ENCODE measurements at regions not wholly inside any gene's neighbourhood (a gene's known extent, or its start where the extent isn't known, plus 50 kb on each side); places are given as distances from the start of the nearest gene placed in this dataset.

DNA sequence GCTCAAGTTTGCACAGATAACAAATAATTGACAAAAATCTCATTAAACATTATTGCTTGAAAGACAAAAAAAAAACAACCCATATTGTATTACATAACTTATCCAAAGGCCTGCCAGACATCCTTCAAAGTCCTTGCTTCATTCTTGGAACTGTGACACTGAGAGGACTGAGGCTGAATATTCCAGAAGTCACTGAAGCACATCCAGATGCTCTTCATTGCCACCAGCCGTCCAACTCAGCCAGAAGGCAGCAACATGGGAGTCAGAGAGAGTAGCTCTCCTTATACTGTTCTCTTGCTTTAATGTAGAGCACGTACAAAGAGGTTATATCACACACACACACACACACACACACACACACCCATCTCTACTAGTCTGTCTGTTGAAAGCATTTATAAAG lies 755.0 kb downstream of the LTN1 start:
- TF ChIP-seq EZH2phosphoT487 (IDR thresholded peaks at IDR 0.05) (no peak), EZH2 (IDR thresholded peaks at IDR 0.05) (no peak)
- TF ChIP-seq, protein P1, sequence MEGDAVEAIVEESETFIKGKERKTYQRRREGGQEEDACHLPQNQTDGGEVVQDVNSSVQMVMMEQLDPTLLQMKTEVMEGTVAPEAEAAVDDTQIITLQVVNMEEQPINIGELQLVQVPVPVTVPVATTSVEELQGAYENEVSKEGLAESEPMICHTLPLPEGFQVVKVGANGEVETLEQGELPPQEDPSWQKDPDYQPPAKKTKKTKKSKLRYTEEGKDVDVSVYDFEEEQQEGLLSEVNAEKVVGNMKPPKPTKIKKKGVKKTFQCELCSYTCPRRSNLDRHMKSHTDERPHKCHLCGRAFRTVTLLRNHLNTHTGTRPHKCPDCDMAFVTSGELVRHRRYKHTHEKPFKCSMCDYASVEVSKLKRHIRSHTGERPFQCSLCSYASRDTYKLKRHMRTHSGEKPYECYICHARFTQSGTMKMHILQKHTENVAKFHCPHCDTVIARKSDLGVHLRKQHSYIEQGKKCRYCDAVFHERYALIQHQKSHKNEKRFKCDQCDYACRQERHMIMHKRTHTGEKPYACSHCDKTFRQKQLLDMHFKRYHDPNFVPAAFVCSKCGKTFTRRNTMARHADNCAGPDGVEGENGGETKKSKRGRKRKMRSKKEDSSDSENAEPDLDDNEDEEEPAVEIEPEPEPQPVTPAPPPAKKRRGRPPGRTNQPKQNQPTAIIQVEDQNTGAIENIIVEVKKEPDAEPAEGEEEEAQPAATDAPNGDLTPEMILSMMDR (IDR thresholded peaks at IDR 0.05): no peak
